ENCODE measurements at regions not wholly inside any gene's neighbourhood (a gene's known extent, or its start where the extent isn't known, plus 50 kb on each side); places are given as distances from the start of the nearest gene placed in this dataset.

GRCh38 chr5:93017849-93018248 lies 563.2 kb downstream of the NR2F1-AS1 start:
- H3K27ac ChIP-seq (ENCODE audit: low read length in 2 of 2) = no peak overlapping the region
- no peak overlapping the region for H2AFZ ChIP-seq (ENCODE audit: insufficient read depth, low read depth, low read length, poor library complexity, severe bottlenecking)
- no peaks in the 10 kb centered on the region for H3K9me3 Mint-ChIP-seq (ENCODE audit: insufficient read depth)
- H3K9ac ChIP-seq (ENCODE audit: low read length) = no peak overlapping the region
- DNase-seq (no peak), ATAC-seq (ENCODE audit: low read depth) (no peak)
- TF ChIP-seq, protein P1, sequence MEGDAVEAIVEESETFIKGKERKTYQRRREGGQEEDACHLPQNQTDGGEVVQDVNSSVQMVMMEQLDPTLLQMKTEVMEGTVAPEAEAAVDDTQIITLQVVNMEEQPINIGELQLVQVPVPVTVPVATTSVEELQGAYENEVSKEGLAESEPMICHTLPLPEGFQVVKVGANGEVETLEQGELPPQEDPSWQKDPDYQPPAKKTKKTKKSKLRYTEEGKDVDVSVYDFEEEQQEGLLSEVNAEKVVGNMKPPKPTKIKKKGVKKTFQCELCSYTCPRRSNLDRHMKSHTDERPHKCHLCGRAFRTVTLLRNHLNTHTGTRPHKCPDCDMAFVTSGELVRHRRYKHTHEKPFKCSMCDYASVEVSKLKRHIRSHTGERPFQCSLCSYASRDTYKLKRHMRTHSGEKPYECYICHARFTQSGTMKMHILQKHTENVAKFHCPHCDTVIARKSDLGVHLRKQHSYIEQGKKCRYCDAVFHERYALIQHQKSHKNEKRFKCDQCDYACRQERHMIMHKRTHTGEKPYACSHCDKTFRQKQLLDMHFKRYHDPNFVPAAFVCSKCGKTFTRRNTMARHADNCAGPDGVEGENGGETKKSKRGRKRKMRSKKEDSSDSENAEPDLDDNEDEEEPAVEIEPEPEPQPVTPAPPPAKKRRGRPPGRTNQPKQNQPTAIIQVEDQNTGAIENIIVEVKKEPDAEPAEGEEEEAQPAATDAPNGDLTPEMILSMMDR (IDR thresholded peaks at IDR 0.05) = no peak
- TF ChIP-seq EZH2 (IDR thresholded peaks at IDR 0.05; ENCODE audit: borderline replicate concordance, insufficient read depth, low read depth, low read length, poor library complexity, severe bottlenecking) = no peak
- no peaks in the 10 kb centered on the region for H4K20me1 ChIP-seq (ENCODE audit: control insufficient read depth, insufficient read depth, low read length, poor library complexity, severe bottlenecking)
- H3K27me3 ChIP-seq (replicated peaks in 1 of 4; ENCODE audit: control extremely low read depth in 1 of 4, control insufficient read depth in 3 of 4, insufficient read depth in 4 of 4, low read length in 3 of 4) = no peaks in the 10 kb centered on the region
- H3K4me1 ChIP-seq (ENCODE audit: control insufficient read depth in 2 of 2, insufficient read depth in 2 of 2, low read length in 2 of 2) = no peaks in the 10 kb centered on the region
- H3K4me3 Mint-ChIP-seq = no peak overlapping the region
- no peak overlapping the region for H3K4me3 ChIP-seq (ENCODE audit: control extremely low read depth in 1 of 5, extremely low read depth in 1 of 5, insufficient read depth in 1 of 5, low read depth in 2 of 5, low read length in 4 of 5)
- CTCF ChIA-PET = no interaction called here
- no peaks in the 10 kb centered on the region for H3K79me2 ChIP-seq (ENCODE audit: control insufficient read depth, insufficient read depth, low read length)
- H3K9me3 ChIP-seq (ENCODE audit: control extremely low read depth in 1 of 3, control insufficient read depth in 2 of 3, insufficient read depth in 1 of 3, low read length in 2 of 3) = peaks cover 0 to 3% (median 0%) of the 10 kb centered on the region in 3 donors
- no peak overlapping the region for H3K4me2 ChIP-seq (replicated peaks; ENCODE audit: low read depth, low read length, poor library complexity, severe bottlenecking)
- intact Hi-C loops (cut with micrococcal nuclease) = no loop called here
- H3K27me3 Mint-ChIP-seq = no peaks in the 10 kb centered on the region
- POLR2A ChIA-PET = no interaction called here
- no peaks in the 10 kb centered on the region for H3K4me1 Mint-ChIP-seq
- H3K27ac Mint-ChIP-seq = no peak overlapping the region
- no peaks in the 10 kb centered on the region for H3K36me3 ChIP-seq (replicated peaks in 1 of 2; ENCODE audit: control extremely low read depth in 1 of 2, control insufficient read depth in 1 of 2, extremely low read depth in 1 of 2, insufficient read depth in 2 of 2, low read length in 1 of 2)
- 87% methylated on average over 2 of the region's 2 CpGs for WGBS (ENCODE audit: insufficient coverage)

DNA sequence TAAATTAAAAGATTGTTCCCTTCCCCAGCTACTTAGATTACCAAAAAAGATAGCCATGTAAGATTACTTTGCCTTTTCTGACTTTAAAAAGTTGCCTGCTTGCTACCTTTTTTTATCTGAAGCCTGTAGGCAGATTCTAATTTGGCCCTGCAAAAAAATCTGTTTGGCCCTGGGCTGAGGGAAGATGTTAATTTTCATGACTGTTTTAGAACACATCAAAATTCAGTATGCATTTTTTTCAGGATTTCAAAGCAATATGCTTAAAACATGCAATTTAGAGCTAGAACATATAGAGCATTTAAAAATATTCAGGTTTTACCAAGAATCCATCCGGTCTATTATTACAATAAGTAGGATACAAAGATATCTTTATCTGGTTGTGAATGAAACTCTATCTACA lies 563.6 kb downstream of the NR2F1-AS1 start:
- DNase-seq (no peak), ATAC-seq (ENCODE audit: low read depth) (no peak)
- no peak overlapping the region for H3K27ac ChIP-seq (ENCODE audit: low read length in 2 of 2)
- H3K9me3 ChIP-seq (ENCODE audit: control extremely low read depth in 1 of 3, control insufficient read depth in 2 of 3, insufficient read depth in 1 of 3, low read length in 2 of 3) = peaks cover 0 to 3% (median 0%) of the 10 kb centered on the region in 3 donors
- no CpG with 5 or more reads among the region's 1 CpG for WGBS (ENCODE audit: insufficient coverage)
- Mint-ChIP-seq H3K27me3 (no peaks in the 10 kb centered on the region), H3K27ac (no peak overlapping the region), H3K4me3 (no peak overlapping the region), H3K4me1 (no peaks in the 10 kb centered on the region), H3K9me3 (ENCODE audit: insufficient read depth) (no peaks in the 10 kb centered on the region)
- intact Hi-C loops (cut with micrococcal nuclease) = no loop called here
- ChIA-PET CTCF (no interaction called here), POLR2A (no interaction called here)
- H2AFZ ChIP-seq (ENCODE audit: insufficient read depth, low read depth, low read length, poor library complexity, severe bottlenecking) = no peak overlapping the region
- no peaks in the 10 kb centered on the region for H3K4me1 ChIP-seq (ENCODE audit: control insufficient read depth in 2 of 2, insufficient read depth in 2 of 2, low read length in 2 of 2)
- no peak overlapping the region for H3K4me3 ChIP-seq (ENCODE audit: control extremely low read depth in 1 of 5, extremely low read depth in 1 of 5, insufficient read depth in 1 of 5, low read depth in 2 of 5, low read length in 4 of 5)
- H3K79me2 ChIP-seq (ENCODE audit: control insufficient read depth, insufficient read depth, low read length) = no peaks in the 10 kb centered on the region
- H3K9ac ChIP-seq (ENCODE audit: low read length) = no peak overlapping the region
- TF ChIP-seq, protein P1 (IDR thresholded peaks at IDR 0.05) = no peak
- no peak for TF ChIP-seq EZH2 (IDR thresholded peaks at IDR 0.05; ENCODE audit: borderline replicate concordance, insufficient read depth, low read depth, low read length, poor library complexity, severe bottlenecking)
- H3K27me3 ChIP-seq (replicated peaks in 1 of 4; ENCODE audit: control extremely low read depth in 1 of 4, control insufficient read depth in 3 of 4, insufficient read depth in 4 of 4, low read length in 3 of 4) = no peaks in the 10 kb centered on the region
- H3K36me3 ChIP-seq (replicated peaks in 1 of 2; ENCODE audit: control extremely low read depth in 1 of 2, control insufficient read depth in 1 of 2, extremely low read depth in 1 of 2, insufficient read depth in 2 of 2, low read length in 1 of 2) = no peaks in the 10 kb centered on the region
- no peak overlapping the region for H3K4me2 ChIP-seq (replicated peaks; ENCODE audit: low read depth, low read length, poor library complexity, severe bottlenecking)
- H4K20me1 ChIP-seq (ENCODE audit: control insufficient read depth, insufficient read depth, low read length, poor library complexity, severe bottlenecking) = no peaks in the 10 kb centered on the region

Data from B cell (primary cell).